MM.1S (cell line): ENCODE measurements at regions not wholly inside any gene's neighbourhood (a gene's known extent, or its start where the extent isn't known, plus 50 kb on each side); places are given as distances from the start of the nearest gene placed in this dataset.

ENCODE experiments used
- CTCF ChIP-seq: fragments of 300-600 bp; sonication (generic); IDR thresholded peaks from 2 replicates; pipeline ENCODE4 v1.5.1; 2016; ENCODE audit warnings: antibody characterized with exemption, low read length, mixed read lengths
- EZH2 ChIP-seq: fragments of 300-600 bp; sonication (generic); optimal IDR thresholded peaks from 2 replicates; pipeline ENCODE3; 2017; ENCODE audit warnings: low read depth, mild to moderate bottlenecking, antibody characterized with exemption, low read length, mixed read lengths

GRCh38 chrX:65925592-65925991 lies 114.3 kb downstream of the VSIG4 start:
- TF ChIP-seq EZH2 = no peak
- no peak for TF ChIP-seq CTCF
